SH-SY5Y (cell line): ENCODE measurements at regions not wholly inside any gene's neighbourhood (a gene's known extent, or its start where the extent isn't known, plus 50 kb on each side); places are given as distances from the start of the nearest gene placed in this dataset.

Experiments used
- GATA2 ChIP-seq: IDR thresholded peaks from 2 replicates; pipeline ENCODE4 v1.6.1; 2011; ENCODE audit warnings: mild to moderate bottlenecking, low read depth, low read length
- GATA3 ChIP-seq: IDR thresholded peaks from 2 replicates; pipeline ENCODE4 v1.6.1; 2011; ENCODE audit warnings: low read depth, mild to moderate bottlenecking, low read length, moderate library complexity

DNA sequence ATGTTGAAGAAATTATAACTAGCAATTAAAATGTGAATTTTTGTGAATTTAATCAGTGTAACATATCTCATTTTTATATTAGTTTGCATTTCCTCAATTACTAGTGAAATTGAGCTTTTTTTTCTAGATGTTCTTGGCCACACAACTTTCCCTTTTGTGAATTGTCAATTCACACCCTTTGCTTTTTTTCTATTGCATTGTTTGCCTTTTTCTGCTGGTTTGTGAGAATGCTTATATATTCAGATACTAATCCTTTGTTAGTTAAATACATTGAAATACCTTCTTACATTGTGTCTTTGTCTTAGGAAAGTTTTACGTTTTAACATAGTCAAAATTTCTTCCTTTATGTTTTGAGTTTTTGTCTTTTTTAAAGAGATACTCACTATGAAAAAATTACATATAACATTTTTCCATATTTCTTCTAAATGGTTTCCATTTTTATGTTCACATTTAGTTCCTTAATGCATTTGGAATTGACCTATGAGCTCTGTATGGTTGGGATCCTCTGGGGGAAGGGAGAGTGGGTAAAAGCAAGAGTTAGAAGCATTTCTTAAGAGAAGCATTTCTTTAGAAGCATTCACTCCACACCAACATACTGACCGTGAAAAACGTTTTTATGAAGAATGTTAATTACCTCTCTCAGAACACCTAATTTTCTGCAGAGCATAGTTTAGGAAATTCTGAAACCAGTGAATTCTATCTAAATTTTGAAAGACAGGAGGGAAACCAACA lies 126.0 kb downstream of the CAPZA3 start:
- TF ChIP-seq GATA2, result no peak
- TF ChIP-seq GATA3, result no peak
